GM21423 (cell line): ENCODE measurements at regions not wholly inside any gene's neighbourhood (a gene's known extent, or its start where the extent isn't known, plus 50 kb on each side); places are given as distances from the start of the nearest gene placed in this dataset.
"Not testable (repeated sequence)": the region's sequence is repeated elsewhere in the genome, so short reads cannot be mapped to it uniquely, and the experiment has no call there.

ENCODE experiments used
- ATAC-seq: cut with Tn5 transposase; IDR thresholded peaks from one replicate; pipeline ENCODE4 v1.9.1; 2021; ENCODE audit warnings: mild to moderate bottlenecking, moderate library complexity; ENCODE audit not compliant: unreplicated experiment

DNA sequence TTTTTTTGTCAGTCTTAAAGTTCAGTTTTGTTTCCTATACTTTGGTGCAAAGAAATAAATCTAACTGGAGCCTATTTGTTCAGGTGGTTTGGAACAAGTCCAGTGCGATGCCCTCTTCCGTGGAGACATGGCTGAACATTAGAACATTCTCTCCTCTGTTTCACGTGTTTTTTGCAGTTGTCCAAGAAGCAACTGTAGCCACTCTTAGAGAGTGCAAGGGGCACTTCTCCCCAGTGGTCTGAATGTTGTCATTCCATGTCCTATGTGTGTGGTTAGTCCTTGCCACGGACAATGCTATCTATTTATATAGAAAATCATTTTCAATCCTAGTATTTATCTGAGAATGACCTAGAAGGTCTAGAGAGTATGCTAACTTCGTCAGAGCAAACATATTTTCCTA, 1232.5 kb upstream of the SEL1L start:
- no peak for ATAC-seq

GRCh38 chr14:82766996-82767395, 1233.3 kb upstream of the SEL1L start:
- ATAC-seq: no peak

- no peak for ATAC-seq
Observed at GRCh38 chr14:82776958-82777357, 1243.3 kb upstream of the SEL1L start.

DNA sequence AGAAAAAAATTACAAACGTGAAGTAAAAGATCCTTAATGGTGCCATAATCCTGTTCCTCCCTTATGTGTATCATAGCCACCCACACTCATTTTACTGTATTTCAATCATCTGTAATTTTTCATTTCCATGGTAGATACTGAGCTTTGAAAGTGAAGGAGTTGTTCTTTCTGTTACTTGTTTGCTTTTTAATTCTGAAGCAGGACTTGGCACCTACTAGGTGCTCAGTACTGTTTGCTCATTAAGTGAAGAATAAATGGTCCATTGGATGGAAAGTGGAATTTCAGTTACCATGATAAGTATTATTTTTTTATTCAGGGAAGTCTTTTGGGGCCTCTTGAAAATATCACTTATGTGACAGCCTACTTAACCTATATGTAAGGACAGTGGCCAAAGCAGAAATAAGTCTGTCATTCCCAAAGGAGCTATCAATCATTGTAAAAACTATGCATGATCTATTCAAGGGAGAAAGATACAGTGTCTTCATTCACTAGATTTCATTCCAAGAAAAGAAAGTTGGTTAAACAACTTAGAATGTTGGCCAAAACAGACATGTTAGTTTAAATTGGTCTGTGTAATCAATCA, 1244.4 kb upstream of the SEL1L start:
- ATAC-seq: no peak

GRCh38 chr14:82778601-82779000, 1244.9 kb upstream of the SEL1L start:
- no peak for ATAC-seq

DNA sequence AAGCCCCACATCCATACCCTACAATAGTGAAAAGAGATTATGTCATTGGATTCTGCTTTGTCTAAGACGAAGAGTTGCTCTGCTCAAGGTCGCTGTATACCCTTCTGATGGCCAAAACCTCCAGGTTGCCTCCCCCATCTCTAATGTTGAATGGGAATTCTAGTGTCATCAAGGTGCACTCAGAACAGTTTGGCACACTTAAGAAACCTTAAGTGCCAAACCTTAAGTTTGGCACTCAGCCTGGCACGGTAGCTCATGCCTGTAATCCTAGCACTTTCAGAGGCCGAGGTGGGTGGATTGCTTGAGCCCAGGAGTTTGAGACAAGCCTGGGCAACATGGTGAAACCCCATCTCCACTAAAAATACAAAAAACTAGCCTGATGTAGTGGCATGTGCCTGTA, 1245.6 kb upstream of the SEL1L start:
- ATAC-seq: no peak

DNA sequence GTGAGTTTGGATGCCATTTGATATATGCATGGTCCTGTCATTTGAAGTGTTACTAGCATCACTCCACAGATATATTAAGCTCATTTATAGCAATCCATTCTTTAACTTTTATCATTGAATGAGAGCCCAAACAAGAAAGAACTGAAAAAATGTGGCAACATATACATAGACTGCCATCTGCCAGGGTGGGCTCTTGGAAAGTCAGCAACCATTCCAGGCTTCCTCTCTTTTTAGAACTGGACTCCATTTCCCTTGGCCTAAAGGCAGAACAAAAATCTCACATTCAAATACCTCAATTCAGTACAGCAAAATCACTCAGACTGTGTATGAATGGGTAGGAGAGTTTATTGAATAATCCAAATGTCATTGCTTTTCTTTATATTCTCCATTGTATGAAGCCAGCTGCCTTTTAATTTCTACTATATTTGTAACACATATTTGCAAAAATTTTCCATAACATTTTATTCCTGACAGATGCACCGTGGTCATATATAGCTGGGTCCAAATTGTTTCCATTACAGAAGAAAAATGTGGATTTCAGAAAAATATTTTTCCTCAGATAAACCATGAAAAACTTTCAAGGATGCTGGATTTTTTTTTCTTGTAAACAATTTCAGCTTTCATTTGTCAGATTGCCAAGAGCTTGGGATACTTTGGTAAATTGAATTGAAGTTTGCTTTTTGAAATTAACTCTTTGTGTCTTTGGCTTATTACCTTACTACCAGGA, 1252.3 kb upstream of the SEL1L start:
- no peak for ATAC-seq

GRCh38 chr14:82786483-82786880, 1252.8 kb upstream of the SEL1L start:
- ATAC-seq: no peak

DNA sequence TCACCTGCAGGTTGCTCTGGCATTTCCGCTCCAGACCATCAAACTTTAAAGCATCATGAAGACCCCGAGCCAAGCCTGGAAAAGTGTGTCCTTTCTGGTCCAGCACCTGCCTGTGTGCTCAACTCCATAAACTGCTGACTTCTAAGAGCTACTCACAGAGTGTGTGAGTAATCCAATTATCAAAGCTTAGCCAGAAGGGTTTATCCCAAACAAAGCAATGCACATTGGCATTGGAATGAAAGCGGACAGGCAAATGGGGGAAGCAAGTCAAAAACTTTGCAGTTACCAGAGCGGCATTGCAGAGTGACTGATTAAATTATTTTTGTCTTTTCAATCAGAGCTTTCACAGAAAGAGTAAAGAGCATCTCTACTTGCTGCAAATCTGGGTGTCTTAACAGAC, 1262.4 kb upstream of the SEL1L start:
- no peak for ATAC-seq

DNA sequence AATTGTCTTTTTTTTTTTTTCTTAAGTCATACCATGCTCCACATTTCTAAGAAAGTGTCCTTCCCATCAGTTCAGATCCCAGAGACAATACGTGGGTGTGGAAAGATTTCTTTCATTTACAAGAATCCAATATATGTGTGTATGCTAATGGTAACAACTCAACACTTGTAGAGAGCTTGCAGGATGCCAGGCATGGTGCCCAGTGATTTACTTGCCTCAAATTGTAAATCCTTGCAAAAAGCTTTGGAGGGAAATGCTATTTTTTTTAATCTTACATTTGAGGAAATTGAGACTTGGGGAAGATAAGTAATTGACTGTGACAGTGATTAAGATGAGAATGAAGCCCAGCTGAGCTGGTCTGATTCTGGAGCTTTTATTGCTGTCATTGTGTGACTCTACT, 1264.6 kb upstream of the SEL1L start:
- no peak for ATAC-seq

- no peak for ATAC-seq
Observed at GRCh38 chr14:82805892-82806825, 1272.5 kb upstream of the SEL1L start.

DNA sequence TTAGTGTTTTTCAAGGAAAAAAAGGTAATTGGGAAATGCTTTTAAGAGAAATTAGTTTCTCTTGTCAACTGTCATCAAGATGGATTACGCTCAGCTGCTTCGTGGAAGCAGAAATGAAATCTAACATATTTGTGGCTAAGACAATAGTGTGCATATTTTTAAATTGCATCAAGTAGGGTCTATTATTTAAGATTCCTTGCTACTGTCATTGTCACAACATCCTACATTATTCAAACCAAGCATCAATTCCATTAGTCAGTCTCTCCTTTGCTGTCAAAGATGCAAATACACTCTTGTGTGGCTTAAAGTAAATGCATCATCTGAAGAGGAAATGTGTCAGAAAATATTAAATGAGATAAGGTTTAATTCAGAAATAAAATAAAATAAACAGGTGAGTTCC, 1277.6 kb upstream of the SEL1L start:
- ATAC-seq: no peak

DNA sequence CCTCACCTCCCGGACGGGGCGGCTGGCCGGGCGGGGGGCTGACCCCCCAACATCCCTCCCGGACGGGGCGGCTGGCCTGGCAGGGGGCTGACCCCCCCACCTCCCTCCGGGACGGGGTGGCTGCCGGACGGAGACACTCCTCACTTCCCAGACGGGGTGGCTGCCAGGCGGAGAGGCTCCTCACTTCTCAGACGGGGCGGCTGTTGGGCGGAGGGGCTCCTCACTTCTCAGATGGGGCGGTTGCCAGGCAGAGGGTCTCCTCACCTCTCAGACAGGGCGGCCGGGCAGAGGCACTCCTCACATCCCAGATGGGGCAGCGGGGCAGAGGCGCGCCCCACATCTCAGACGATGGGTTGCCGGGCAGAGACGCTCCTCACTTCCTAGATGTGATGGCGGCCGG, 1280.7 kb upstream of the SEL1L start:
- not testable (repeated sequence) for ATAC-seq

GRCh38 chr14:82830596-82830995, 1296.9 kb upstream of the SEL1L start:
- no peak for ATAC-seq

DNA sequence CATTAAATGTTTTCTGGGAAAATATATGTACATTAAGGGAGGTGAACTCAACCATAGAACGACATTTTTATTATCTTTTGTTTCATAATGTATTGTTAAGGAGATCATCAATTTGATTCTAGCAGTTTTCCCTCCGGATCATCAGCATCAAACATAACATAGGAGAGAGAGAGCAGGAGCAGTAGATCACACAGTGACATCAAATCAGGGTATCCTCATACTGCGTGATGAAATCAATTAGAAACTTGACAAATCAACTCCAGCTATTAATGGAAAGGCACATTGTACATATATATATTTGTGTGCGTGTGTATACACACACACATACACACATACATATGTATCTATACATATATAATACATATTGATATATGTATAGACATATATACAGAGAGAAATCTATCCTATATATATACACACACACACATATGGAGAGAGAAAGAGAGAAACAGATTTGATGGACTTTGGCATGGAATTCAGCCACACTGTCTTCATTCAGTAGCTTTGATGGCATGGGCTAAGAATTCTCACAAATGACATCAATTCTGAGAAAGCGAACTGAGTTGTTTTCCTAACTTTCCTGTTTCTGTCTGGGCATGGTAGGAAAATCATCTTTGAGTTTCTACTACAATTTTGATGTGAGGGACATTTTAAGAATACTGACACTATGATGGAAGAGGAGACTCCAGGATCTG, 1302.8 kb upstream of the SEL1L start:
- ATAC-seq: no peak

DNA sequence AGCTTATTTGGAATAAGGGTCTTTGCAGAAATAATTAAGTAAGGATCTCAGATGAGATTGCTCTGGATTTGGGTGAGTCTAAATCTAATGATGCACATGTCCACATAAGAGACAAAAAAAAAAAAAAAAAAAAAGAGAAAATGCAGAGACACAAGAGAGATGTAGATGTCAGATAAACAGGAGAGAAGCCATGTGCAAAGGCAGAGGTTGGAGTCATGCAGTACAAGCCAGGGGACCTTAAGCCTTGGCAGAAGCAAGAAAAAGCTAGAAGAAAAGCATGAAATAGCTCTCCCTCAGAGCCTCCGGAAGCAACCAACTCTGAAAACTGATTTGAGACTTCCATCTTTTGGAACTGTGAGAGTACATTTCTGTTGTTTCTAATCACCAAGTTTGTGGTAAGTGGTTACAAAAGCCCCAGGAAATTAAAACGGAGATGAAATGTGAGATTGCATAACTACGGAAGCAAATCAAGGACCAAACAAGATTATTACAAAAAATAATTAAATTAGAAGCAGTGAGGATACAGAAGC, 1304.0 kb upstream of the SEL1L start:
- ATAC-seq: no peak

DNA sequence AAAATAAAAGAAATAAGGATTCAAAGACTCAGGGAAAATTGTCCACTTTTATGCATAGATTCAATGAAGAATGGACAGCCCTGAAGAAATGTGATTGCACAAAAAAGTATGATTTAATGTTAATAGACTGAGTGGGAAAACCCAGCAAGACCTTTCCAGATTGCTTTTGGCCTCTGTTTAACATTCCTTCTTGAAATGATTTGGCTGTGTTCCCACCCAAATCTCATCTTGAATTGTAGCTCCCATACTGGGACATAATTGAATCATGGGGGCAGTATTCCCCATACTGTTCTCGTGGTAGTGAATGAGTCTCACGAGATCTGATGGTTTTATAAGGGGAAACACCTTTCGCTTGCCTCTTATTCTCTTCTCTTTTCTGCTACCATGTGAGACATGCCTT, 1316.9 kb upstream of the SEL1L start:
- ATAC-seq: no peak

GRCh38 chr14:82854131-82854530, 1320.5 kb upstream of the SEL1L start:
- no peak for ATAC-seq

DNA sequence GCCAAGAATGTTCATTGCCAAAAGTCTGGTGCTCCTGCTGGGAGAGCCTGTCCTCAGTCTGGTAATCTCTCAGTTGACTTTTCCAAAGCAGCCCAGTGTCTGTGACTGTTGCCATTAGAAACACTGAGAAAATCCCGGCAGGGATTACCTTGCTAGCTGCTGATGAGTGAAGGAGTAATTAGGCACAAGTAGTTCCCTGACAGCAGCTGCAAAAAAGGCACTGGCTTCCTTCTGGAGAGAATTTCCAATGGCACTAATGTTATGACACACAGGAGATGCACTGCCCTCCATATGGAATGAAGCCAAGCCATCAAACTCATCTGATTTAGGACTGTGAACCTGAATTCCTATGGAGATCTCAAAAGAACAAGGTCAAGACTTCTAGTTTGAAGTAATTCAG, 1321.2 kb upstream of the SEL1L start:
- ATAC-seq: no peak

DNA sequence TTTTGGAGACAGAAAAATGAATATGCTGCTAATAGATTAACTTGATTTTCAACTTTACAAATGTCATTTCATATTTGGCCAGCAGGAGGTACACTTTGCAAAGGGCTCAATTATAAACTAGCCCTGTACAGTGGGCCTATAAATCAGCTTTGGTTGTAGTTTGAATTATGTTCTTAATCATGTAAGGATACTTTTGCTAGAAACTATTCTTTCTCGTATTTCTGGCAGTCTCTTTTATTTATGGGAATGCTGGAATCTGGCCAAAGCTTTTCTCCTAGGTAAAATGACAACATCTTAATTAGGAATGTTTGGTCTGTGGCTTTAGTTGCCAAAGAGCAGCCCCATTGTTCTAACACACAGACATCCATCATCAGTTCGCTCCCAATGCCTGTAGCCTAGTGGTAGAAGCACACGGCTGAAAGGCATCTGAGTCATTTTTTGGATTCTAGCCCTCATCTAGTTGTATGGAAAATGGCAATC, 1322.3 kb upstream of the SEL1L start:
- ATAC-seq: no peak

GRCh38 chr14:82861313-82861712, 1327.7 kb upstream of the SEL1L start:
- no peak for ATAC-seq
